Cardiac fibroblast (primary cell): ENCODE measurements at regions not wholly inside any gene's neighbourhood (a gene's known extent, or its start where the extent isn't known, plus 50 kb on each side); places are given as distances from the start of the nearest gene placed in this dataset.

Source experiments
- DNase-seq, 2 donors: peaks; one replicate each; pipeline versions ENCODE4 v3.0.0 to v3.0.0-alpha.2; 2010; ENCODE audit warnings: low read depth in 2 of 2
- H3K4me3 ChIP-seq, 2 donors: replicated peaks in 1 of 2; 1 replicate in 1 of 2; 2 replicates in 1 of 2; pipeline ENCODE4 v1.5.1; 2011; ENCODE audit warnings: low read depth in 2 of 2, low read length in 2 of 2, mild to moderate bottlenecking in 2 of 2, moderate library complexity in 1 of 2
- CTCF ChIP-seq: IDR thresholded peaks from one replicate; pipeline ENCODE4 v1.5.1; 2011; ENCODE audit warnings: low read depth, mild to moderate bottlenecking, low read length, inconsistent platforms

- H3K4me3 ChIP-seq: no peak overlapping the region
- no peak for DNase-seq
- TF ChIP-seq CTCF: no peak
Observed at GRCh38 chr18:78724214-78724914, 255.3 kb upstream of the SALL3 start.

GRCh38 chr18:78725426-78725825 is 254.2 kb upstream of the SALL3 start:
- no peak overlapping the region for H3K4me3 ChIP-seq
- no peak for DNase-seq
- TF ChIP-seq CTCF: no peak

DNA sequence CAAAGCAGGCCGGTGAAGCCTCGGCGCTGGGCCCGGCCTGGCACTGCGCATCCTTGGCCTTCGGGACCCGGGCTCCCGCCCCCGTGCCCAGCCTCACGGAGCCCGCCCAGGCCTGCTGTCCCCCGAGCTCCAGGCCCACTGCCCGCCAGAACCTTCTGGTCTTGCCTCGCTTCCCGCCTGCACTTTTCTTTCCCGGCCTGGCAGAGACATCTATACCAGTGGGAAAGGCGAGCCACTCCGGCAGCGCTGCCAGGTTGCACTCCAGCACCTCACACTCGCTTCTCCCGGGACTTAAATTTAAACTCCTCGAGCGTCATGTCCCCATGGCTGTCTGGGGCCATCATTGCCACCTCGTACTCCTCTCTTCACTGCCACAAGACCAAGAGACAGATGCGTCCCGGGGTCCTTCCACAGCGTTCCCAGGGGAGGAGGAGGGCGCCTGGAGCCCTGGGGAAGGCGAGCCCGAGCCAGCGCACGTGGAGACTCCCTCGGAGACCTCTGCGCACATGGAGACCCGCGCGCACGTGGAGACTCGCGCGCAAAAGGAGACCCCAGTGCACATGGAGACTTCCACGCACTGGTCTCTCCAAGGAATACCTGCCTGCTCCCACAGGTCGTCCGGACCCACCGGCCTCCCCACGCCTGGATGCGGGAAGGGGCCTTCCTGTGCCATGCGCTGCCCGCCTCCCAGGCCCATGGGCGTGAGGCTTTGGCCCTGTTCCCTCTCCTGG is 253.1 kb upstream of the SALL3 start:
- H3K4me3 ChIP-seq: no peak overlapping the region
- TF ChIP-seq CTCF: no peak
- no peak for DNase-seq

DNA sequence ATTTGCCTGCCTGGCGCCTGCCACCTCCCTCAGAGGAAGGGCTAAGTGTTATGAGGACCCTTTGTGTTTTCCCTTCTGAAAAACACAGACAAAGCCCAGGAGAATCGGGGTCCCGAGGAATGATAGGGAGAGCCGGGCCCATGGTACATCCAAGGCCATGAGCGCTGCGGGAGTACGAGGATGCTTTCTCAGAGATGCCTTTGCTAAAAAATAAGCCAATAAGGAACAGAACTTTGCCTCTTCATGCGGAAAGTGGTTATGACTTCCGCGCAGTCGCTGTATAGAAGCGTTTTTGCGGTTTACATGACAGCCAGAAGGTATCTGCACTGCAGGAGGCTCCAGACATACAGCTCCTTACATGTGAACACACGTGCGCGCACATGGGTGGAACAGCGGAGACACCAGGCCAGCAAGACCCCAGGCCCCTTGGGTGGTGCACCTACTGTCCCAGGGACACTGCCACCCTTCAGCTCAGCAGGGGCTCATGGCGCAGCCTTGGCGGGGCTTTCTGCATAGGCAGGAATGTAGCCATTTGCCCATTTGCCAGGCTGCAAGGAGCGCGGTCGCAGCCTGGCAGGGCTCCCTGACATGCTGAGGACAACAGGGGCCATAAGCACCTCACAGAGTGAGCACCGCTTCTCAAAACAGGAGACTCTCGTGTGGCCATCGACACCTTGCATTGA is 252.4 kb upstream of the SALL3 start:
- TF ChIP-seq CTCF: no peak
- H3K4me3 ChIP-seq: no peak overlapping the region
- DNase-seq: no peak

- no peak for DNase-seq
- H3K4me3 ChIP-seq: no peak overlapping the region
- no peak for TF ChIP-seq CTCF
Observed at GRCh38 chr18:78727877-78728783, 251.5 kb upstream of the SALL3 start.

DNA sequence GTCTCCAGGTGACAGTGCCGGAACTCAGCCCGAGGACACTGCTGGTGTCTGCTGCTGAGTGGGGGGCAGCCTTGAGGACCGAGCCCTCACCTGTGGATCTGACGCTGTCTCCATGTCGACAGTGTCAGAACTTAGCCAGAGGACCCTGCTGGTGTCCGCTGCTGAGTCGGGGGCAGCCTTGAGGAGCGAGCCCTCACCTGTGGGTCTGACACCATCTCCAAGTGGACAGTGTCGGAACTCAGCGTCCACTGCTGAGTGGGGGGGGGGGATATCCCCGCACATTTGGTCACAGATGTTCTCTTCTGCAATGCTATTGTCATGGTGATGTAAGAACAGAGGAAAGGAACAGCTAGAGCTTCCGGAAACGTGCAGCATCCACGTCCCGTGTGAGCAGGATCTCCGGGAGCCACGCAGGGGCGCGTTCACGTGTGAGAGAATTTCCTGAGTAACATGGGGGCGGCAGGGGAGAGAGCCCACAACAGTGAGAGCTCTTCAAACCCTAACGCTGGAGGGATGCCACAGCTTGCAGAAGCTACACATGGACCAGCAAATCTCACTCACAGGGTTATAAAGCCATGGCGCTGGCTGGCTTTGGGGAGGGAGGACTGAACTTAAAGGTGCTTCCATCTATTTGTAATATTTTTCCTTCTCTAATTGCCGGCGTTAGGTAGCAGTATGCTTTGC is 250.7 kb upstream of the SALL3 start:
- DNase-seq: no peak
- H3K4me3 ChIP-seq: no peak overlapping the region
- TF ChIP-seq CTCF: no peak
